GM19035 (cell line): ENCODE measurements at regions not wholly inside any gene's neighbourhood (a gene's known extent, or its start where the extent isn't known, plus 50 kb on each side); places are given as distances from the start of the nearest gene placed in this dataset.
"Not testable (repeated sequence)": the region's sequence is repeated elsewhere in the genome, so short reads cannot be mapped to it uniquely, and the experiment has no call there.

Source experiments
- ATAC-seq: cut with Tn5 transposase; IDR thresholded peaks from one replicate; pipeline ENCODE4 v1.9.1; 2021; ENCODE audit not compliant: unreplicated experiment

DNA sequence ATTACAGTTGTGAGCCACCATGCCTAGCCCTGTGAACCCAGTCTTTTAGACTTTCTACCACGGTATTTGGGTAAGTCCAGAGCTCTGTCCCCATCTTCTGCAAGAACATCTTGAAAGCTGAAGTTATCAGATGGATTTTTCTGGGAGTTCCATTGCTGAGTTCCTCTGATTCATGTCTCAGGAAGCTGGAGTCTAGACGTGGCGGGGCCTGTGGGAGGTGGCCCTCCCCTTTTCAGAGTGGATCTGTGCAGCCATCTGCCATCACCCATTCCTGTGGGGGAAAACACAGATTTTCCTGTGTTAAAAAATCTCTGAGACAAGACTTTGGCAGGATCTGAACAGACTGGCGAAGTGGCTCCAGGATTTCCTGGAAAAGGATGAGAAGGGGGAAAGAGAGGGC, 234.3 kb downstream of the NPIPA7 start:
- not testable (repeated sequence) for ATAC-seq

DNA sequence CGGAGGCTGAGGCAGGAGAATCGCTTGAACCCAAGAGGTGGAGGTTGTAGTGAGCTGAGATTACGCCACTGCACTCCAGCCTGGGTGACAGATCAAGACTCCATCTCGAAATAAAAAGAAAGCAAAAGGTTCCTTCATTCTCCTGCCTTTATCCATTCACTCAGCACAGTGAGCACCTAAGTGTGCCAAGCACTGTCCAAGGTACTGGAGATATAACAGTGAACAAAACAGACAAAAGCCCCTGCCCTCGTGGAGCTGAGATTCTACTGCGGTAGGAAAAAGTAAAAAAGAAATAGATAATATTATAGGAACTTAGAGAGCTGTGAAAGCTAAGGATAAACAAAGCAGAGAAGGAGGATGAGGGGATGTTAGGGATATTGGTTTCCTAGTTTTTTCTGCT, 235.5 kb downstream of the NPIPA7 start:
- ATAC-seq = not testable (repeated sequence)

DNA sequence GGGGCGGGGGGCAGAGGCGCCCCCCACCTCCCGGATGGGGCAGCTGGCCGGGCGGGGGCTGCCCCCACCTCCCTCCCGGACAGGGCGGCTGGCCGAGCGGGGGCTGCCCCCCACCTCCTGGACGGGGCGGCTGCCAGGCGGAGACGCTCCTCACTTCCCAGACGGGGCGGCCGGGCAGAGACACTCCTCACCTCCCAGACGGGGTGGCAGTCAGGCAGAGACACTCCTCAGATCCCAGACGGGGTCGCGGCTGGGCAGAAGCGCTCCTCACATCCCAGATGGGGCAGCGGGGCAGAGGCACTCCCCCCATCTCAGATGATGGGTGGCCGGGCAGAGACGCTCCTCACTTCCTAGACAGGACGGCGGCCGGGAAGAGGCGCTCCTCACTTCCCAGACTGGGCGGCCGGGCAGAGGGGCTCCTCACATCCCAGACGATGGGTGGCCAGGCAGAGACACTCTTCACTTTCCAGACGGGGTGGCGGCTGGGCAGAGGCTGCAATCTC, 240.1 kb downstream of the NPIPA7 start:
- not testable (repeated sequence) for ATAC-seq

DNA sequence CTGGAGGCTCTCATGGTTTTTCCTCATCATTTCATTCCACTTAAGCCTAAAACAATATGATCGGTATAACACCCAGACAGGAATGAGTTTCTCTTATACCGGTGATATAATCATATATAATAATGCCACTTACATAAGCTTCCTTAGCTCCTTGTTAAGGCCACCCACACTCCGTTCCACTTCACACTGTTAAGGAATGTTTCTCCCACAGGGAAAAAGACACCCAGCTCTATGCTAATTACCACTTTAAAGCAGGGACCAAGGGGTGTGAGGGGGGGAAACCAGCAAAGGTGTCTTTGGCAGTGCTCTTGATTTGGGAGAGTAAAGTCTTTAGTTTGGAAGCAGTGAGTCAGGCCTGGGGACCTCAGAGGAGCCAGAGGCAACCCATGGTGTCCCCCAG, 245.4 kb downstream of the NPIPA7 start:
- not testable (repeated sequence) for ATAC-seq

DNA sequence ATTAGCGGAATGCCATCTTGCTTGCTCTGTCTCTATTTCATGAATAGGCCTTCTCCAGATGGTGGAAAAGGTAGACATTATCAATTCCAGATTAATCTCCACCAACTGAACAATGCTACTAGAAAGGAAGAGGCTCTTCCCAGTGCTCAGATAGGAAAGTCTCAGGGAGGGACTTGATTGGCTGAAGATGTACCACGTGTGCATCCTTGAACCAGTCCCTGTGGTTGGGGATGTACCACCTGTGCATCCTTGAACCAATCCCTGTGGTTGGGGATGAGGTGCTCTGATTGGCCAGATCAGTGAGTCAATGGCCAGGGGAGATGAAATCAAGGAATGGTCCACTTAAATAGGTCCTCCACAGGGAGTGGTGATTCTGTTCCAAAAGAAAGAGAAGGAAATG, 246.2 kb downstream of the NPIPA7 start:
- ATAC-seq = not testable (repeated sequence)

DNA sequence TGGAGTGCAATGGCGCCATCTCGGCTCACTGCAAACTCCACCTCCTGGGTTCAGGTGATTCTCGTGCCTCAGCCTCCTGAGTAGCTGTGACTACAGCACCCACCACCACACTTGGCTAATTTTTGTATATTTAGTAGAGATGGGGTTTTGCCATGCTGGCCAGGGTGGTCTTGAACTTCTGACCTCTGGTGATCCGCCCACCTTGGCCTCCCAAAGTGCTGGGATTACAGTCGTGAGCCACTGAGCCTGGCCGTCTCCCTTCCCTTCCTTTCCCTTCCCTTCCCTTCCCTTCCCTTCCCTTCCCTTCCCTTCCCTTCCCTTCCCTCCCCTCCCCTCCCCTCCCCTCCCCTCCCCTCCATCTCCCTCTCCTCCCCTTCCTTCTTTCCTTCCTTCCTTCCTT, 248.9 kb downstream of the NPIPA7 start:
- not testable (repeated sequence) for ATAC-seq

DNA sequence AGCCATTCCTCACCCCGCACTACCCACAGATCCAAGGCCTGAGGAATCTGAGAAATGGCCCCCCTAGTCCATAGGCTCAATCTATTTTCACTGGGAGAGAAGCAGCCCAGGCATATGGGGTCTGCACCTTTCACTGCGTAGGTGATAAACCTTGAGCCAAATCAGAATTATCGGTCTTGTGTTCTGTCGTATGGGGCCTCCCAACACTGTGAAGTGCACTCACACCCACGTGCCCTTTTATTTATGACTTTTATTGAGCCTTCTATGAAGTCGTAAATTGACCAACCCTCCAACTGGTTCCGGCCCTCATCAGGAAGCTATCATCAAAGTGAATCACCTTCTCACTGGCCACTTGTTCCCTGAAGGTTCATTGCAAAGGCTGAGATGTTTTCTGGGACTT, 259.3 kb downstream of the NPIPA7 start:
- not testable (repeated sequence) for ATAC-seq

DNA sequence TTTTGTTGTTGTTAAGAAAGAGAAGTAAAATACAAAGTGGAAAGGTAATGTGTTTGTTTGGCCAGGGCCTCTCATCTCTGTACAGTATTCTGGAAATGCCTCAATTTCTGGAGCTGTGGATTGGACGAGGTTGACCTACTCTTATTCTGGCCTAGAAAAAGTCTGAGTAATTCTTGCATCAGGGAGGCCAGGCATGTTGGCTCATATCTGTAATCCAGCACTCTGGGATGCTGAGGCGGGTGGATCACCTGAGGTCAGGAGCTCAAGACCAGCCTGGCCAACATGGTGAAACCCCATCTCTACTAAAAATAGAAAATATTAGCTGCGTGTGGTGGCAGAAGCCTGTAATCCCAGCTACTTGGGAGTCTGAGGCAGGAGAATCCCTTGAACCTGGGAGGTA, 259.8 kb downstream of the NPIPA7 start:
- ATAC-seq = not testable (repeated sequence)

DNA sequence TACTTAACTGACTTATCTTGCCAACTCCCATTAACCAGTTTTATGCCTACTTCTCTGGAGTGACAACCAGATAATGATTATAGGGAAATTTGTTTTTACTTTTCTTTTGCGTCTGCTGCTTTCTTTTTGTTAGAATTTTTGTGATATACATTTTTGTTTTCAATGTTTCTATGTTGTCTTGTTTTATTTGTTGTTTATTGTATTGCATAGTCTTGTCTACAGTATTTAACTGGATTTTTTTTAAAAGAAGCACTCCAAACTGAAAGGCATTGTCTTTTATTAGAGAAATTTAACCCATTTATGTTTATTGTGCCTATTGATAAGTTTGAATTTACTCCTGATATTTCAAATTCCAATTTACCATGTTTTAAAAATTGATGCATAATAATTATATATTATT, 264.9 kb downstream of the NPIPA7 start:
- not testable (repeated sequence) for ATAC-seq

DNA sequence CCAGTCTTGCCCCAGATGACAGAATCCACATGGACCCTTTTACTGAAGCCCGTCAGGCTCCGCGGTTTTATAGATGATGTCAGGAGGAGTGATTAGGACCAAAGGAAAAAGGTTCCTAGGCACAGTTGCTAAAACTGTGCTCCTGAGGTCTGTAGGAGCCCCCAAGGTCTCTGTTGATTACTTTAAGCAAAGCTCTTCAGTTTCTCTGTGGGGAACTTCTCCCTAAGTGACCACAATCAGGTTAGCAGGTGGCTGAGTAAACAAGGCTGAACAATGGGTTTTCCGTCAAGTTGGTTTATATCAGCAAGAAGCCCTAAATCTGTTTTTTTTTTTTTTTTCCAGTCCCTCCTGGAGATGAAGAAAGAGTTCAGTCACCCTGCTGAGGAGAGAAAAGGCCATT, 269.1 kb downstream of the NPIPA7 start:
- not testable (repeated sequence) for ATAC-seq

DNA sequence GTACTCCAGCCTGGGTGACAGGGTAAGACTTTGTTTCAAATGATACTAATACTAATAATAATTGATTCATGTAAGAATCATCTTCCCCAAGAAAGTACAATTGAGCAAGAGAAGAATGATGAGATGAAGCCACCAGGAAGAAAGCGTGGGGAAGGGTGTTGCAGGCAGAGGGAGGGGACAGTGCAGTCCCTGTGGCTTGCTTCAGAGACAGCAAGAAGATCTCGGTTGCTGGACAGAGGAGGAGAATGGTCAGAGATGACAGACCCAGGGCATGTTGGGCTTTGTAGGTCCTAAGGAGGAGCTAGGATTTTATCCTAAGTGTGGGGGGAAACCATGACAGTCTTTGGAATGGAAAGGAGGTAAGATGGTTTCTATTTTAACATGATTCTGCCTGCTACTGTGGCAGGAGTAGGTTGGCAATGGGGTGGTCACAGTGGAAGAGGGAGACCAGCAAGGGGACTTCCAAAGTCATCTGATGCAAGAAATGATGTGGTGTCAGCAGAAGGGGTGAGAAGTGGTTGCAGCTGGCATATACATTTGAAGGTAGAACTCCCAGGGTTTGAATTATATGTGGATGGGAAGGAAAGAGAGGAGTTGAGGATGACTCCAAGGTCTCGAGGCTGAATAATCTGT, 293.4 kb downstream of the NPIPA7 start:
- ATAC-seq = not testable (repeated sequence)

DNA sequence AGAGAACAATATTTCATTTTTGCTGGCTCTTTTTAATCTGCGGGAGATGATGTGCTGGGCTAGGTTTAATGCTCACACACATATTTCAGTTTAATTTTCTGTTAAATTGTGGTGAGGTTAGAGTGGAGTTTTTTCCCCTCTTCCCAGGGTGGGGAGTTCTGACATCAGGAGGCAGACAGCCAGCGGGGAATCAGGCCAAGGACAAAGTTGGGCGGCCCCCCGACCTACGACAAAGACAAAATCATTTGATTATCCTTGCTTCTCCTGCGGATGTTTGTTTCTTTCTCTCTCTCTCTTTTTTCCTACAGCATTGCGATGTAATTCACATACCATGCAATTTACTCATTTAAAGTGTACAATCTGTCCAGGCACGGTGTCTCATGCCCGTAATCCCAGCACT, 295.9 kb downstream of the NPIPA7 start:
- ATAC-seq = not testable (repeated sequence)

DNA sequence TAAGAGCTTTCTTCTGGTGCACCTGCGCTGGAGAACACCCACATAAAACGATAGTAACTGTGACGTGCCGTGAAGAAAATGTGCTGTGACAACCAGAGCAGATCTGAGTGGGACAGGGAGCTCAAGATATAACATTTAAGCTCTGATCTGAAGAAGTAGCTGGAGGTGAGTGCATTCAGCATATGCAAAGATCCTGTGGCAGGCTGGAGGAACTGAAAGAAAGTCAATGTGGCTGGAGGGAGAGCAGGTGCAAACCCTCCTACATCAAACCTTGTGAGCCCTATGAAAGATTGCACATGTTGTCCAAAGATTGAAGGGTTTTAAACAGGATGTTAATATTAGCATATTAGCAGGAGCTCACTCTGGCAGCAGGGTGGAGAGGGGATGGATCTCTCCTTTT, 342.9 kb downstream of the NPIPA7 start:
- ATAC-seq = not testable (repeated sequence)

DNA sequence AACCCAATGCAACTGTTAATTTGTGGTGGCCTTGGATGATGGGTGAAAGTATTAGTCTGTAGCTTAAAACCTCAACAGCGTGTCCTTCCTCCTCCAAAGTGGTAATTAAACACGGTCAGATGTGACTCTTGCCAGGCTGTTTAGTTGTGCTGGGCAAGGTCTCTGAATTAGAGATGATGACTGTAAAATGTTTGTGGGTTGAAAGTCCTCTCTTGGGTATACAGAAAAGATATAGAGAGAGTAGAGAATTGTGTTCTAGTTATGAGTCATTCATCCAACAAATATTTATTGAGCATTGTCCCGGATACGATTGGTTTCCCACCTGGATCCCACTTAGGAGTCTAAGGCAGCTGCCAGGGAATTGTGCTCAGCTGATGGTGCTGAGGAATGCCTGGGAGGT, 343.7 kb downstream of the NPIPA7 start:
- not testable (repeated sequence) for ATAC-seq

DNA sequence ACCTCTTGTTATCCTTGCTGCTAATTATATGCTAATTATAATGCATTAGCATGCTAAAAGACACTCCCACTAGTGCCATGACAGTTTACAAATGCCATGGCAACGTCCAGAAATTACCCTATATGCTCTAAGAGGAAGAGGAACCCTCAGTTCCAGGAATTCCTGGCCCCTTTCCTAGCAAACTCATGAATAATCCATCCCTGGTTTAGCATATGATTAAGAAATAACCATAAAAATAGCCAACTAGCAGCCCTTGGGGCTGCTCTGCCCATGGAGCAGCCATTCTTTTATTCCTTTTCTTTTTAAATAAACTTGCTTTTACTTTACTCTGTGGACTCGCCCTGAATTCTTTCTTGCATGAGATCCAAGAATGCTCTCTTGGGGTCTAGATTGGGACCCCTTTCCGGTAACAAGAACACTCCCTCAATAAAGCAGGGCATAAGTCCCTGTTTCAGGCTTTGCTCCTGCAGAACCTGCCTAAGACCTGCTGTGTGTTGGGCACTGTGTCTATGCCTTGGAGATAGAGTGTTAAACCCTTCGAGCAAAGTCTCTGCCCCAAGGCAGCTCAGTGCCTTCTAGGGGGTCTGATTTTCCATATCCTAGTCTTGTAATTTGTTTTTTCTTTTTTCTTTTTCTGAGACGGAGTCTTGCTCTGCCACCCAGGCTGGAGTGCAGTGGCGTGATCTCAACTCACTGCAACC, 345.0 kb downstream of the NPIPA7 start:
- ATAC-seq = not testable (repeated sequence)

DNA sequence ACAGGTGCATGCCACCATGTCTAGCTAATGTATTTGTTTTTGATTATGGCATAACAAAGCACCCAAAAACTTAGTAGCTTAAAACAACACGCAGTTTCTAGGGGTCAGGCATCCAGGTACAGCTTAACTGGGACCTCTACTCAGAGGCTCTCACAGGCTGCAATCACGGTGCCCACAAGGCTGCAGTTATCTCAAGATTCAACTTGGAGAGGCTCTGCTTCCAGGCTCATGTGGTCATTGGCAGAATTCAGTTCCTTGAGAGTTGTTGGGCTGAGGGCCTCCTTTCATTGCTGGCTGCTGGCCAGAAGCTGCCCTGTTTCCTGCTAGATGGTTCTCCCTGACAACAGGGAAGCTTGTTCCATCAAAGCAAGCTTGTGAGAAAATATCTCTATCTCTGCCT, 348.1 kb downstream of the NPIPA7 start:
- ATAC-seq = not testable (repeated sequence)

DNA sequence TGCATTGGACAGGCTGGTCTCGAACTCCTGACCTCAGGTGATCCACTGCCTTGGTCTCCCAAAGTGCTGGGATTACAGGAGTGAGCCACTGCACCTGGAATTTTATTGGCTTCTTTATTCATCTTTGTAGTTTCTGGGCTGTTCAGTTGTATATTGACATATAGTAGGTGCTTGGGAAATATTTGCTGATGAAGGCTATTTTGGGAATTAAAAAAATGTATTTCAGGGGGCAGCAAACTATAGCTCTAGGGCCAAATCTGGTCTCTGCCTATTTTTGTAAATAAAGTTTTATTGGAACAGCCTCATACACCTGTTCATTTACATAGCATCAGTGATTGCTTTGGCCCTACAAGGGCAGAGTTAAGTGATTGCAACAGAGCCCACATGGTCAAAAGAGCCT, 363.6 kb downstream of the NPIPA7 start:
- not testable (repeated sequence) for ATAC-seq

DNA sequence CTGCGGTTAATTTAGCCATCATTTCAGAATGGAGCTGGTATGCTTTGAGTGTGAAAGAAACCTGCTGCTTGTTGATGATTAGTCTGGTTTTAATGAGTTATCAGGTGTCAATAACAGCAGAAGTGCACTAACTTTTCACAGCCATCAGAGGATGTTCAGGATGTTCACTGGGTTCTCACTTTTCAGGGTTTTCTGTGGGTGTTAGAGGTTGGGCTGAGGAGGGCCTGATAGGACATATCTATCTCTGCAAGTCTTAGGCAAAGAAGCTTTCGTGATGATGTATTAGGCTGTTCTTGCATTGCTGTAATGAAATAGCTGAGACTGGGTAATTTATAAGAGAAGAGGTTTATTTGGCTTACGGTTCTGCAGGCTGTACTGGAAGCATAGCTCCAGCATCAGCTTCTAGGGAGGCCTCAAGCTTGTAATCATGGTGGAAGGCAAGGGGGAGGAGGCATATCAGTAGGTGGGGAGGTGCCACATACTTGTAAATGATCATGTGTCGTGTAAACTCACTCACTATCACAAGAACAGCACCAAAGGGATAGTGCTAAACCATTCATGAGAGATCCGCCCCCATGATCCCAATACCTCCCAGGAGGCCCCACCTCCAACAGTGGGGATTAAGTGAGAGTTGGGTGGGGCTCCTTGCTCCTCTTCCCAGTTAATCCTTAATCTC, 376.2 kb downstream of the NPIPA7 start:
- ATAC-seq = not testable (repeated sequence)

DNA sequence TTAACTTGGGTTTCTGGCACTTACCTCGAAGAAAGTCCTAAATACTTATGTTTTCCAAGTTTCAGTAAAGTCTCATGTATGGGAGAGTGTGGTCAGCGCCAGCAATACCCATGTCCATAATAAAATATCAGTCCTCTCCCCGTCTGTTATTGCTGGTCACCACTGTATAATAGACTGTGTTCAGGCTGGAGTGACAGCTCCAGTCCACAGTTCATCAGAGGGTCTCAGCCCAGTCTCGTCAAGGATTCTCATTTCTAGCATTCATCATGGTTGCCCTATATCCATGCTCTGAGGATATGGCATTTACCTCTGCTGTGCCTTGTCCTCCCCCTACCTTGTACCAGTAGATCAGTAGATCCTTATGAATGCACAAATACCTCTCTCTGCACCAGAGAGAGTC, 384.5 kb downstream of the NPIPA7 start:
- ATAC-seq = no peak

DNA sequence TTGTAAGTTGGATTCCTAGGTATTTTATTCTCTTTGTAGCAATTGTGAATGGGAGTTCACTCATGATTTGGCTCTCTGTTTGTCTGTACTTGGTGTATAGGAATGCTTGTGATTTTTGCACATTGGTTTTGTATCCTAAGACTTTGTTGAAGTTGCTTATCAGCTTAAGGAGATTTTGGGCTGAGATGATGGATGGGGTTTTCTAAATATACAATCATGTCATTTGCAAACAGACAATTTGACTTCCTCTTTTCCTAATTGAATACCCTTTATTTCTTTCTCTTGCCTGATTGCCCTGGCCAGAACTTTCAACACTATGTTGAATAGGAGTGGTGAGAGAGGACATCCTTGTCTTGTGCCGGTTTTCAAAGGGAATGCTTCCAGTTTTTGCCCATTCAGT, 391.8 kb downstream of the NPIPA7 start:
- ATAC-seq = not testable (repeated sequence)

DNA sequence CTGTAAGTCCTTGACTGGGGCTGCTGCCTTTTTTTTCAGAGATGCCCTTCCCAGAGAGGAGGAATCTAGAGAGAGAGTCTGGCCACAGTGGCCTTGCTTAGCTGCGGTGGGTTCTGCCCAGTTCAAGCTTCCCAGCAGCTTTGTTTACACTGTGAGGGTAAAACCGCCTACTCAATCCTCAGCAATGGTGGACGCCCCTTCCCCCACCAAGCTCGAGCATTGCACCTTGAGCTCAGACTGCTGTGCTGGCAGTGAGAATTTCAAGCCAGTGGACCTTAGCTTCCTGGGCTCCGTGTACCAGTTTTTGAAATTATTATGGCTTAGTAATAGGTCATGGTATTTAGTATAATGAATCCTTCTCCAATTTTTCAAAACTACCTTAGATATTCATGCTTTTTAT, 395.4 kb downstream of the NPIPA7 start:
- no peak for ATAC-seq

DNA sequence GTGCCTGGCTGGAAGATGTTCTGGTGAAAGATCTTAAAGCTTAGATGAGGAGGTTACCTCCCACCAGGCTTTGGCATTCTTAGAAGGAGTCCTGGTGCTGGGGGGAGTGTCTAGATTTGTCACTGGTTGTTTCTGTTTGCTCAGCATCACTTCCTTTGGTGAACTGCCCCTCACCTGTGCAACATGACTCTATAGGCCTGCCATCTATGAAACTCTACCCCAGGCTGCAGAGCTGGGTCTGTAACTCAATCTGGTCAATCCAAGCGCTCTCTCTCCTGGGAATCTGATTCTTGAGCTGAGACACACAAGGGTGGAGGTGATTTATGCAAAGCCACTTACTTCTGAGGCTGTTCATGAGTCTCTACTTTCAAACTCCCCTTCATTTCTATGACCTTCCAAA, 399.4 kb downstream of the NPIPA7 start:
- no peak for ATAC-seq
